Activated T-helper 1 cell treated with anti-CD3 and anti-CD28 coated beads, Interleukin-12 subunit alpha, Interleukin-12 subunit beta, Interleukin-2, Interleukin-4 antibody, amounts not matched to agents 30 ng/mL and 10 ng/mL and 1 ng/mL, durations not matched to agents 14 hours and 24 hours and 36 hours (primary cell): ENCODE measurements at regions not wholly inside any gene's neighbourhood (a gene's known extent, or its start where the extent isn't known, plus 50 kb on each side); places are given as distances from the start of the nearest gene placed in this dataset.

Experiments
- DNase-seq: peaks from one replicate; pipeline ENCODE4 v3.0.0; 2021; ENCODE audit warnings: low spot score
- H3K27ac Mint-ChIP-seq: one replicate; pipeline ENCODE4 v1.8.0; 2021; ENCODE audit warnings: mild to moderate bottlenecking, mixed read lengths
- H3K27me3 Mint-ChIP-seq: one replicate; pipeline ENCODE4 v1.8.0; 2022; ENCODE audit warnings: mild to moderate bottlenecking, moderate library complexity, mixed read lengths; ENCODE audit not compliant: insufficient read depth
- H3K36me3 Mint-ChIP-seq: one replicate; pipeline ENCODE4 v1.8.0; 2021; ENCODE audit warnings: low read depth, mixed read lengths
- H3K4me1 Mint-ChIP-seq: one replicate; pipeline ENCODE4 v1.8.0; 2021; ENCODE audit warnings: low read depth, mixed read lengths
- H3K4me3 Mint-ChIP-seq: one replicate; pipeline ENCODE4 v1.8.0; 2021; ENCODE audit warnings: mild to moderate bottlenecking, moderate library complexity, mixed read lengths
- H3K9me3 Mint-ChIP-seq: one replicate; pipeline ENCODE4 v1.8.0; 2021; ENCODE audit warnings: mixed read lengths
- intact Hi-C: fragments of 100-400 bp; cut with micrococcal nuclease; formaldehyde crosslinking; loops from one replicate; pipeline ENCODE4 v1.15.1; 2024

GRCh38 chr12:13784504-13784903 lies 196.9 kb downstream of the GRIN2B start:
- intact Hi-C loops = no loop called here
- Mint-ChIP-seq H3K27me3 (no peaks in the 10 kb centered on the region), H3K27ac (no peak overlapping the region), H3K4me1 (no peaks in the 10 kb centered on the region), H3K4me3 (no peak overlapping the region), H3K9me3 (no peaks in the 10 kb centered on the region), H3K36me3 (no peaks in the 10 kb centered on the region)
- DNase-seq = no peak

GRCh38 chr12:13780453-13780852 lies 200.9 kb downstream of the GRIN2B start:
- Mint-ChIP-seq H3K9me3 (no peaks in the 10 kb centered on the region), H3K27ac (no peak overlapping the region), H3K27me3 (no peaks in the 10 kb centered on the region), H3K4me1 (no peaks in the 10 kb centered on the region), H3K4me3 (no peak overlapping the region), H3K36me3 (no peaks in the 10 kb centered on the region)
- intact Hi-C loops = no loop called here
- no peak for DNase-seq

GRCh38 chr12:13777374-13777773 lies 204.0 kb downstream of the GRIN2B start:
- H3K27ac Mint-ChIP-seq = no peak overlapping the region
- no peaks in the 10 kb centered on the region for H3K27me3 Mint-ChIP-seq
- intact Hi-C loops = no loop called here
- no peak overlapping the region for H3K4me3 Mint-ChIP-seq
- H3K36me3 Mint-ChIP-seq = no peaks in the 10 kb centered on the region
- no peak for DNase-seq
- no peaks in the 10 kb centered on the region for H3K9me3 Mint-ChIP-seq
- H3K4me1 Mint-ChIP-seq = no peaks in the 10 kb centered on the region

GRCh38 chr12:13772264-13772663 lies 209.1 kb downstream of the GRIN2B start:
- Mint-ChIP-seq H3K9me3 (no peaks in the 10 kb centered on the region), H3K27ac (no peak overlapping the region), H3K4me3 (no peak overlapping the region), H3K4me1 (no peaks in the 10 kb centered on the region), H3K36me3 (no peaks in the 10 kb centered on the region), H3K27me3 (no peaks in the 10 kb centered on the region)
- no peak for DNase-seq
- intact Hi-C loops = no loop called here

- DNase-seq = no peak
- Mint-ChIP-seq H3K9me3 (no peaks in the 10 kb centered on the region), H3K4me3 (no peak overlapping the region), H3K27me3 (no peaks in the 10 kb centered on the region), H3K27ac (no peak overlapping the region), H3K4me1 (no peaks in the 10 kb centered on the region), H3K36me3 (no peaks in the 10 kb centered on the region)
- intact Hi-C loops = no loop called here
Observed at GRCh38 chr12:13770576-13770975, 210.8 kb downstream of the GRIN2B start.

- H3K9me3 Mint-ChIP-seq = no peaks in the 10 kb centered on the region
- no peaks in the 10 kb centered on the region for H3K27me3 Mint-ChIP-seq
- no peaks in the 10 kb centered on the region for H3K36me3 Mint-ChIP-seq
- H3K4me1 Mint-ChIP-seq = no peaks in the 10 kb centered on the region
- H3K4me3 Mint-ChIP-seq = no peak overlapping the region
- DNase-seq = no peak
- H3K27ac Mint-ChIP-seq = no peak overlapping the region
- intact Hi-C loops = no loop called here
Observed at GRCh38 chr12:13769966-13770365, 211.4 kb downstream of the GRIN2B start.

GRCh38 chr12:13769273-13769672 lies 212.1 kb downstream of the GRIN2B start:
- no peak overlapping the region for H3K4me3 Mint-ChIP-seq
- intact Hi-C loops = no loop called here
- H3K9me3 Mint-ChIP-seq = no peaks in the 10 kb centered on the region
- no peaks in the 10 kb centered on the region for H3K27me3 Mint-ChIP-seq
- H3K27ac Mint-ChIP-seq = no peak overlapping the region
- DNase-seq = no peak
- H3K4me1 Mint-ChIP-seq = no peaks in the 10 kb centered on the region
- no peaks in the 10 kb centered on the region for H3K36me3 Mint-ChIP-seq

- intact Hi-C loops = no loop called here
- H3K4me1 Mint-ChIP-seq = no peaks in the 10 kb centered on the region
- DNase-seq = no peak
Observed at GRCh38 chr12:13764748-13765147, 216.7 kb downstream of the GRIN2B start.

GRCh38 chr12:13749389-13749788 lies 232.0 kb downstream of the GRIN2B start:
- DNase-seq = no peak
- intact Hi-C loops = no loop called here
- H3K4me3 Mint-ChIP-seq = no peak overlapping the region
- no peaks in the 10 kb centered on the region for H3K36me3 Mint-ChIP-seq
- no peaks in the 10 kb centered on the region for H3K9me3 Mint-ChIP-seq
- no peaks in the 10 kb centered on the region for H3K4me1 Mint-ChIP-seq
- H3K27me3 Mint-ChIP-seq = peaks cover 9% of the 10 kb centered on the region
- no peak overlapping the region for H3K27ac Mint-ChIP-seq

More at GRCh38 chr12:13764748-13765147, 216.7 kb downstream of the GRIN2B start:
- no peak overlapping the region for H3K27ac Mint-ChIP-seq
- no peaks in the 10 kb centered on the region for H3K9me3 Mint-ChIP-seq
- H3K4me3 Mint-ChIP-seq = no peak overlapping the region
- no peaks in the 10 kb centered on the region for H3K36me3 Mint-ChIP-seq
- H3K27me3 Mint-ChIP-seq = no peaks in the 10 kb centered on the region

GRCh38 chr12:13745111-13745860 lies 236.1 kb downstream of the GRIN2B start:
- no peaks in the 10 kb centered on the region for H3K9me3 Mint-ChIP-seq
- peaks cover 9% of the 10 kb centered on the region for H3K27me3 Mint-ChIP-seq
- intact Hi-C loops = no loop called here
- H3K27ac Mint-ChIP-seq = no peak overlapping the region
- H3K4me3 Mint-ChIP-seq = no peak overlapping the region
- no peaks in the 10 kb centered on the region for H3K4me1 Mint-ChIP-seq
- H3K36me3 Mint-ChIP-seq = no peaks in the 10 kb centered on the region
- DNase-seq = no peak

- Mint-ChIP-seq H3K4me3 (no peak overlapping the region), H3K9me3 (no peaks in the 10 kb centered on the region), H3K4me1 (no peaks in the 10 kb centered on the region), H3K27ac (no peak overlapping the region), H3K36me3 (no peaks in the 10 kb centered on the region), H3K27me3 (peaks cover 9% of the 10 kb centered on the region)
- no peak for DNase-seq
- intact Hi-C loops = no loop called here
Observed at GRCh38 chr12:13744561-13744960, 236.8 kb downstream of the GRIN2B start.

GRCh38 chr12:13740149-13740545 lies 241.3 kb downstream of the GRIN2B start:
- H3K36me3 Mint-ChIP-seq = no peaks in the 10 kb centered on the region
- intact Hi-C loops = no loop called here
- H3K4me3 Mint-ChIP-seq = no peak overlapping the region
- DNase-seq = no peak
- no peak overlapping the region for H3K27ac Mint-ChIP-seq
- peaks cover 3% of the 10 kb centered on the region for H3K27me3 Mint-ChIP-seq
- no peaks in the 10 kb centered on the region for H3K4me1 Mint-ChIP-seq
- H3K9me3 Mint-ChIP-seq = no peaks in the 10 kb centered on the region

GRCh38 chr12:13735734-13736133 lies 245.7 kb downstream of the GRIN2B start:
- Mint-ChIP-seq H3K27ac (no peak overlapping the region), H3K4me1 (no peaks in the 10 kb centered on the region), H3K9me3 (no peaks in the 10 kb centered on the region), H3K36me3 (no peaks in the 10 kb centered on the region), H3K27me3 (peaks cover 3% of the 10 kb centered on the region), H3K4me3 (no peak overlapping the region)
- intact Hi-C loops = no loop called here
- no peak for DNase-seq

GRCh38 chr12:13734584-13735152 lies 246.7 kb downstream of the GRIN2B start:
- Mint-ChIP-seq H3K9me3 (no peaks in the 10 kb centered on the region), H3K27me3 (peaks cover 3% of the 10 kb centered on the region), H3K36me3 (no peaks in the 10 kb centered on the region), H3K4me1 (no peaks in the 10 kb centered on the region), H3K4me3 (no peak overlapping the region), H3K27ac (no peak overlapping the region)
- intact Hi-C loops = no loop called here
- no peak for DNase-seq
